GM12864 (cell line): ENCODE measurements at regions not wholly inside any gene's neighbourhood (a gene's known extent, or its start where the extent isn't known, plus 50 kb on each side); places are given as distances from the start of the nearest gene placed in this dataset.
A peak's percentile ranks its signal among the peaks of the same experiment; 100 is the strongest.

ENCODE experiments used
- DNase-seq: peaks from one replicate; pipeline ENCODE4 v3.0.0-alpha.2; 2011; ENCODE audit warnings: low read depth
- H3K4me3 ChIP-seq: 2 replicates; pipeline ENCODE4 v1.5.1; 2011; ENCODE audit warnings: mild to moderate bottlenecking, low read depth, low read length, control low read depth
- CTCF ChIP-seq: IDR thresholded peaks from 2 replicates; pipeline ENCODE4 v1.5.1; 2011; ENCODE audit warnings: low read depth, mild to moderate bottlenecking, moderate library complexity, low read length, control low read depth, inconsistent platforms; ENCODE audit errors: missing control alignments

GRCh38 chr13:107209824-107210722 lies 642.1 kb upstream of the ARGLU1 start:
- no peak for TF ChIP-seq CTCF
- H3K4me3 ChIP-seq: no peak overlapping the region
- no peak for DNase-seq

GRCh38 chr13:107208889-107209288 lies 641.0 kb upstream of the ARGLU1 start:
- DNase-seq: no peak
- TF ChIP-seq CTCF: no peak
- H3K4me3 ChIP-seq: no peak overlapping the region

GRCh38 chr13:107205318-107206104 lies 637.6 kb upstream of the ARGLU1 start:
- DNase-seq: no peak
- H3K4me3 ChIP-seq: no peak overlapping the region
- peak; percentile 90 for TF ChIP-seq CTCF

DNA sequence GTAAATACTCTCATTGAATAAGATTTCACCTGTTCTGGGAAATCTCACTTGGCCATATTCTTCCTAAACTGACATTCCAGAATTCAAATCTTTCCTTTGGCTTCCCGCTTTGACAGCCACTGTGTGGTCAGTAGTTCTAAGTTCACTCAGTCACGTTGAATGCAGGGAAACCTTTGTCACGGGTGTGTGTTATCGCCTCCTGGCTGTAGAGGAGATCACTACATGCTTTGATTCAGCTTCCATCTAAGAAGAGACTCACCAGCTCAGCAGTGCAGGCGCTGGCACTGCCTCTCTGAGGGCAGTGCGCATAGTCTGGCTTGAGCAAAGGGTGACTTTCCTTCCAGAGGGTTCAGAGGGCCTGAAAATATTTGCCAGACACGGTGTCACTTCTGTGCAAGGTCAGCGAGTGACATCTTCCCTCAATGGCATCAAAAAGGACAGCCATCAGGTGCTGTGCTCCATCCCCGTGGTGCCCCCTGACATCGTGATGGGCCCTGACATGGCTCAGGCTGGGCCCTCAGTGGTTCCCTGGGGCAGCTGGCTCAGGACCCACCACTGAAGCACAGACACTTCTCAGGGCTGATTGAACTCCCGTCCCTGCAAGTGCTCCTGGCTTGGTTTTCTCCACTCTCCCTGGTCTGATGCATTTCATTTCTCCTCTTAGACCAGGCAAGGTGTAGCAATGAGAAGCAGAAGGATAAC lies 635.4 kb upstream of the ARGLU1 start:
- no peak for DNase-seq

DNA sequence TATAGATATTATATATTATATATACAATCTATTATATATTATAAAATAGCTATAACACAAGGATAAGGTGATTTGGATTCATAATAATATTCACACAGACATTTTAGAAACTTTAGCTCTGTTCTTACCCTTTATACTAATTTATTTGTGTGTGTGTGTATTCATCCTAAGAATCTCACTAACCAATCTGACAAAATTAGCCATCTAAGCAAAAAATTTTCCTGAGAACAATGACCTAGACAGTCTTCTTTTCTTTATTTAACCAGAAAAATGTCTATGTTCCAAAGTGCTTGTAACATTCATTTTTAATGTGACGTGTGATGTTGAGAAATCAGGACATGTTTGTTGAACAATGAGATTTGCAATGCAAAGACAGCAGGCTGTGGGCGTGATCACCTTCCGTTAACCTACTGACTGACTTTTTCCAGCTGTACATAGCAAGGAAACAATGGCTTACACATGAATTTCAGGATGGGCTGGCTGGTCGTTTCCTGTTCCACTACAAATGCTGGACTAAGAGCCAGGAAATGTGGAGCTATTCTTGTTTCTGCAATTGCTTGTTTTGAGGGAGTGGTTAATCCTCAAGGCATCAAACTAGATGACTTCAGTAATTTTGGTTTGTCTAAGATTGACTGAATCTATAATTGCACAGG lies 634.6 kb upstream of the ARGLU1 start:
- DNase-seq: no peak
- no peak for TF ChIP-seq CTCF
- no peak overlapping the region for H3K4me3 ChIP-seq

More for the DNA sequence above, 635.4 kb upstream of the ARGLU1 start:
- no peak overlapping the region for H3K4me3 ChIP-seq
- peak; percentile 49 for TF ChIP-seq CTCF

GRCh38 chr13:107200491-107200890 lies 632.6 kb upstream of the ARGLU1 start:
- TF ChIP-seq CTCF: no peak

More at GRCh38 chr13:107200491-107200890, 632.6 kb upstream of the ARGLU1 start:
- DNase-seq: no peak
- no peak overlapping the region for H3K4me3 ChIP-seq
